GM19468 (cell line): ENCODE measurements at regions not wholly inside any gene's neighbourhood (a gene's known extent, or its start where the extent isn't known, plus 50 kb on each side); places are given as distances from the start of the nearest gene placed in this dataset.

ENCODE experiments used
- ATAC-seq: cut with Tn5 transposase; IDR thresholded peaks from one replicate; pipeline ENCODE4 v1.9.1; 2021; ENCODE audit warnings: mild to moderate bottlenecking, moderate library complexity, moderate number of reproducible peaks; ENCODE audit not compliant: unreplicated experiment; ENCODE audit errors: extremely low read depth

GRCh38 chr2:120439637-120440384 is 93.9 kb downstream of the INHBB start:
- ATAC-seq = no peak

- ATAC-seq = no peak
Observed at GRCh38 chr2:120440521-120441350, 94.8 kb downstream of the INHBB start.

- no peak for ATAC-seq
Observed at GRCh38 chr2:120441351-120441700, 95.4 kb downstream of the INHBB start.

GRCh38 chr2:120441744-120442471 is 96.0 kb downstream of the INHBB start:
- ATAC-seq = no peak

DNA sequence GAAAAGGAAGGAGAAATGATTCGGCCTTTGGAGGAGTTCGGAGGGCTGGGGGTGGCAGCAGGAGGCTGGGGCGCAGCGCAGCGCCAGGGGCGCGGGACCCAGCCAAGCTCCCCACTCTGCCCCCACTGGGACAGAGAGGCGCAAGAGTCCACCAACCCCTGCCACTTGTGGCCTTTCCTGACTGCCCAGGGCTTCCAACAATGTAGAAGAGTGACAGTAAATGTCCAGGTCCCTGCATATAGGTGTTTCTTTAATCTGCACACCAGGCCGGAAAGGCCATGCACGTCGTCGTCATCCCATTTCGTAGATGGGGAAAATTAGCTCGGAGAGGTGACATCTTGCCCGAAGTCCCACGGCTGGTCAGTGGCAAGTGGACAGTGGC is 96.6 kb downstream of the INHBB start:
- no peak for ATAC-seq

DNA sequence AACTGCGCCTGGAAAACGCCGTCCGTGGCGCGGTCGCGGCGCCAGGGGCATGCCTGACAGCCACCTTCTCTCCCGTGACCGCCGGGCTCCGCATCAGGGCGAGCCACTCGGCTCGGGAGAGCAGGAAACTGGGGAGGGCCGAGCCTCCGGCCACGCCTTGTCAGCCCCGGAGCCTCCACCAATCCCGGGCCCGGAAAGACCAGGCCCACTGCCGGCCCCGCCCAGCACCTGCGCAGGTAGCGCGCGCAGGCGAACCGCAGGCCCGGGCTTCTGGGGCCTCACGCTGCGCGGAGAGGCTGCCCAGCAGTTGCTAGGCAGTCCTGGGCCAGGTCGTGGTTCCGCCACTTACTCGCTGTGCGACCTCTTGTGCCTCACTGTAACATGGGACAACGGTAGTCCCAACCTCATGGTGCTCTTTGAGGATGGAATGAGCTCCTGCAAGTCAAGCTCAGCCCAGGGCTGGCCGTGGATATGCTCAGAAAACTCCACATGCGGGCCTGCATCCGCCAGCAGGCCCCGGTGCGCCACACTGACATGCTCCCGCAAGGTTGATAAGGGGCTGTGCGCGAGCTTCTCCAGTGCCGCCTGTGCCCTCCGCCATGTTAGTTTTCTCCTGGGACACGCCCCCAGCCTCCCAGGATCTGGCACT is 97.1 kb downstream of the INHBB start:
- no peak for ATAC-seq

DNA sequence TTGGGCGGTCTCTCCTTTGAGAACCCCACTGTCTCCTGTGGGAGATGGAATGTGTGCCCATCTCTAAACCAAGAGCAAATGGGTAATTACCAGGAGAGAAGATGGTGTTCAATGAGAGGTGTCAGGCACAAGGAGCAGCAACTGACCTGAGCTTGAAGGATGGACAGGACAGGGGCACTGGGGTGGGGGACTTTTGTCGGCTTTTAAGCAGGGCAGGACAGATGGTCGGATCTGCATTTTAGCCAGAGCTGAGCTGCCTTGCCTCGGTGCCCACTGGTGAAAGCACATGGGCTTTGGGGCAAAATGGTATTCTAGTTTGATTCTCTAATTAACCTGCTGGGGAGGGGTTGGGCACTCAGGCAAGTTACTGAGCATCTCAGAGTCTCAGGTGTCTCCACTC is 98.0 kb downstream of the INHBB start:
- ATAC-seq = no peak

GRCh38 chr2:120444691-120445240 is 98.8 kb downstream of the INHBB start:
- ATAC-seq = no peak

- no peak for ATAC-seq
Observed at GRCh38 chr2:120445449-120446143, 99.7 kb downstream of the INHBB start.

DNA sequence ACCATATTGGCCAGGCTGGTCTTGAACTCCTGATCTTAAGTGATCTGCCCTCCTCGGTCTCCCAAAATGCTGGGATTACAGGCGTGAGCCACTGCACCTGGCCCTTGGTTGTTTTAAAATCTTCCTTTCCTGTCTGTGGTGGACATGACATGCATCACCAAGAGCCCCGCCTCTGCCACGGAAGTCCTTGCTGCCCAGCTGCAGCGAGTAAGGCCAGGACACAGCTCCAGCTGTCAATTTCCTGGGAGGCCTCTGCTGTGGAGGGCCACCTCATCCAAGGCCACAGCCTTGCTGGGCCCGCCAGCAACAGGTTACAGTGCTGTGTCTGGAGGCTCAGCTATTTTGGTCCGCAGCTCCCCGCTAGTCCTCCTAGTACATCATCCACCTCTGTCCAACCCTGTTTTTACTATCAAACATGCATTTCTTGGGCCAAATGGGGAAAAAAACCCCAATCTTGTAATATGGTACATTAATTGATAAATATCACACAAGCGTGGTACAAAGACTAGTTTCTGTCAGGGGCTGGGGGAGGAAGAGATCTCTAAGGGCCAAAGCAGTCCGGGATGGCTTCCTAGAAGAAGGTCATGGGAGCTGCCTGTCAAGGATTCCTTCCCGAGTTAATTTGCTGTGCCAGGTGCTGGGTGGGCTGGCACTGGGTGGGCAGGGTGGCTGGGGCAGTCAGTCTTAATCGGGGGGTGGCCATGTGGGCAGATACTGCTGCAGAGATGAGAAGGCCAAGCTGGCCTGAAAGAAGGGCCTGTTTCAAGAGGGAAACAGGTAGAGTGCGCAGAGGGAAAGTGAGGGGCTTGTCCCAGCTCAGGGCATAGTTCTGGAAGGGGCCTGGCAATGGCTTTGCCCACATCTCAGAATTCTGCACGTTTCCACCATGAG is 100.5 kb downstream of the INHBB start:
- no peak for ATAC-seq

DNA sequence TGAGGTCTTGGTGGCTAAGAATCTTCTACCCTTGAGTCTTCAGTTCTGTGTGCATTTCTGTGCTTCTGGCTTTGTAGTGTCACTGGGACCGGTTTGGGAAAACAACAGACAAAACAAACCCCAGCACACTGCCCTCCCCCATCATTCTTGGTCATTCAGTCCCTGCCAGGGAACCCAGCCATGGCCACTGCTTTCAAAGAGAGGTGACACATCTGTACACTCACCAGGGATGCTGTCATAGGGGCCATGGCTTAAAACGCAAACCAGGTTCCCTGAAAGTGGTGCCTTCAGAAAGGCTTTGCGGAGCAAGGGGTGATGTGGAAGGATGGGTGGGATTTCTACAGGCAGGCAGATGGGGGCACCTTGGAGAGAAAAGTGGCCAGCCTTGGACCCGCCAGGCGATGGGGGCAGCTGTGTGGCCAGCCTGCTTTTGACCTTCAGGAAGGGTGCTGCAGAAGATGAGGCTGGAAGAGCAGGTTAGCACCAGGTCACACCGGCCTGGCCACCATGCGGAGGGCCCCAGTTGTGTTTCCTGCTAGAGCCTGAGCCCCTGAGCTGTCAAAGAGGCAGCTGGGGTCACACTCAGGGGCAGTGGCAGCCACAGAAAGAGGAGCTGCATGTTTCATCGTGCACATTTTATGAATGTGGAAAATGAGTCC is 101.3 kb downstream of the INHBB start:
- ATAC-seq = no peak

GRCh38 chr2:120448436-120448835 is 102.5 kb downstream of the INHBB start:
- no peak for ATAC-seq

DNA sequence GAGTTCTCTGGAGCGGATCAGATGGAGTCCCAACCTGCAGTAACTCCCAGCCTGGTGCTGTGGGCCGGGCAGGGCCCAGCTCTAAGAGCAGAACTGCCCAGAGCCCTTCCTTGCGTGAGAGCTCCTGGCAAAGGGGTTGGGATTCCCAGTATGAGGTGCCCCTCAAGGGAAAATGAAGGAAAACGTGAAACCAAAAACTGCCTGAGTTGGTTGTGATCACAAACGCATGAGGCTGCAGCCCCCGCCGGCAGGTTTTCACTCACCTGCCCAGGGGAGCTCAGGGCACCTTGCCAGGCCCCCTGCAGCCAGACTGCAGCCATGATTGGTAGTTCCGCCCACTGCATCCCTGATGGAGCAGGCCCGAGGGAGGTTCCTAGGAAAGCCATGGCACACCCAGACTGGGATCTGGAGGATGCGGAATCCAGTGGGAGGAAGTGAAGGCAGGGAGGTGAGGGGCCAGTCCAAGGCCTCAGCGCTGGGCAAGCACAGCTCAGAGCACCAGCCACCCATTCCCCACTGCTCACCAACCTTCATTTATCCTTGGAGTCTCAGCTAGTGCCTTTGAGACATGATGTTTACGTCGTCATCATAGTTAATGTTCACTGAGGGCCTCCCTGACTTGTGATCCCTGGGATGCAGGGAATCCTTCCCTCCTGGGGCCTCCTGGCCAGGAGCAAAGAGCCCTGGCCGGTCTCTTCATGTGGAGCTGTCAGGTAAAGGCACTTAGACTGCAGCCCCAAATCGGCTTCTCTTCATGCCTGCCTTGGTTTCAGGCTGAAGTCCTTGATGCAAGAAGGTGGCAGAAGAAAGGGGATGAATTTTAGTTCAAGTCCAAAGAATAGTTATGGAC is 103.2 kb downstream of the INHBB start:
- no peak for ATAC-seq

DNA sequence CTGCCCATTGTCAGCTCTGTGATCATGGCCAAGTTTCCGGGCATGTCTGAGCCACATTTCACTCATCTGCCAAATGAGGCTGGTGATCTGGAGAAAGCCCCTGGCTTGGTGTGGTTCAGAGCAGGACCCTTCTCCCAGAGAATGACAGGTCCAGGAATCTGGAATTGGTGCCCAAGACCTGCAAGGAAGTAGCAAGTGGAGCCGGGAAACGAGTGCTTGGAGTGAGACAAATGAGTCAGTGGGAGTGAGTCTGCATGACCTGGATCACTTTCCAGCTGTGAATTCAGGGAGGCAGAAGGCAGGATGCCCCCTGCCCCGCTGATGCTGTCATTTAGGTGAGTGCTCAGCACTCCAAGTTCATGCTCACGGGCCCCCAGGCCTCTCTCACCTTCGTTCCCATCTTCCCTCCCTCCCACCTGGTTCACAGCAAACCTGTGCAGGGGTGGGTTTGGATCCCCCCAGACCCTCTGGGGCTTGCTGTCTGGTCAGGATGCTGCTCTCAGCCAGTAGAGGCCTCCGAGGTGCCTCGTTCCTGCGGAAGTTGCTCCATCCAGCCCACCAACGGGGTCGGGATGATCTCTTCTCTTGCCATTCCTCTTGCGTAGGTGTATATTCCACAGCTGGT is 104.4 kb downstream of the INHBB start:
- no peak for ATAC-seq

DNA sequence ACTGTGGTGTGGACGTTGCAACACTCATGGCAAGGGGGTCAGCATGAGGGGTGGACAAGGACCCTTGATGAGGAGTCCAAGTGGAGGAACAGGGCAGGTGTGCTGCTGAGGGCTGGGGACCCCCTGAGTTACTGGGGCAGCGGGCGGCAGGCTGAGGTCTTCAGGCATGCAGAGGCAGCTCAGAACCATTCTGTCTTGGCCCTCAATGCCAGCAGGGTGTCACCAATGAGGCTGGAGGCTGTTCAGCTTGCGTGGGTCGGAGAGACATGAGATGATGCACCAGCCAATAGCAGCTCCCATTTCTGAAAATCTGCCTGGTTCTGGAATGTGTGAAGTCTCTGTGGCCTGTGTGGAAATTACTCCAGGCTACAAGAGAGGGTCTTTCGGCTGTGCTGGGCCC is 105.4 kb downstream of the INHBB start:
- no peak for ATAC-seq

- no peak for ATAC-seq
Observed at GRCh38 chr2:120452131-120452530, 106.2 kb downstream of the INHBB start.
